Brain microvascular endothelial cell (primary cell): ENCODE measurements at regions not wholly inside any gene's neighbourhood (a gene's known extent, or its start where the extent isn't known, plus 50 kb on each side); places are given as distances from the start of the nearest gene placed in this dataset.

Source experiments
- DNase-seq: peaks from one replicate; pipeline ENCODE4 v3.0.0-alpha.2; 2020
- H3K27ac ChIP-seq: fragments of 250-450 bp; sonication (Bioruptor Pico); 2 replicates; pipeline ENCODE4 v1.5.1; 2020; ENCODE audit warnings: mild to moderate bottlenecking, moderate library complexity
- H3K27me3 ChIP-seq: fragments of 250-450 bp; sonication (Bioruptor Pico); replicated peaks from 2 replicates; pipeline ENCODE4 v1.5.1; 2020; ENCODE audit warnings: mild to moderate bottlenecking
- H3K36me3 ChIP-seq: fragments of 250-450 bp; sonication (Bioruptor Pico); replicated peaks from 2 replicates; pipeline ENCODE4 v1.5.1; 2020; ENCODE audit warnings: mild to moderate bottlenecking
- H3K4me3 ChIP-seq: 2 replicates; pipeline ENCODE4 v1.5.1; 2011; ENCODE audit warnings: low read depth, mild to moderate bottlenecking, control low read depth, low read length, moderate library complexity
- in situ Hi-C: cut with HindIII; loops from 2 replicates; pipeline ENCODE4 v1.10.0; 2017; ENCODE audit warnings: low sequenced_read_pairs, low pct_ligation_motif_present
- TF ChIP-seq, protein P1 (sequence below): IDR thresholded peaks from 2 replicates; pipeline ENCODE4 v1.5.1; 2011; ENCODE audit warnings: low read depth, mild to moderate bottlenecking, moderate library complexity, low read length, control low read depth, inconsistent platforms; ENCODE audit errors: missing control alignments

DNA sequence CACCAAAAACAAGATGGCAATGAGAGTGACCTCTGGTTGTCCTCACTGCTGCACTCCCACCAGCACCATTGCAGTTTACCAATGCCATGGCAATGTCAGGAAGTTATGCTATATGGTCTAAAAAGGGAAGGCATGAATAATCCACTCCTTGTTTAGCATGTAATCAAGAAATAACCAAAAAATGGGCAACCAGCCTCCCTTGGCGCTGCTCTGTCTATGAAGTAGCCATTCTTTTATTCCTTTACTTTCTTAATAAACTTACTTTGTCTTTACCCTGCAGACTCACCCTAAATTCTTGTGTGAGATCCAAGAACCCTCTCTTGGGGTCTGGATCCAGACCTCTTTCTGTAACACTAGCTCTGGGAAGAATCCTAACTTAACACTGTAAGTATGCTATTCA lies 127.4 kb upstream of the IFNE start:
- H3K27ac ChIP-seq, result no peak overlapping the region
- no peaks in the 10 kb centered on the region for H3K27me3 ChIP-seq
- in situ Hi-C loops, result no loop called here
- H3K36me3 ChIP-seq, result no peaks in the 10 kb centered on the region
- DNase-seq, result no peak
- H3K4me3 ChIP-seq, result no peak overlapping the region
- TF ChIP-seq, protein P1, sequence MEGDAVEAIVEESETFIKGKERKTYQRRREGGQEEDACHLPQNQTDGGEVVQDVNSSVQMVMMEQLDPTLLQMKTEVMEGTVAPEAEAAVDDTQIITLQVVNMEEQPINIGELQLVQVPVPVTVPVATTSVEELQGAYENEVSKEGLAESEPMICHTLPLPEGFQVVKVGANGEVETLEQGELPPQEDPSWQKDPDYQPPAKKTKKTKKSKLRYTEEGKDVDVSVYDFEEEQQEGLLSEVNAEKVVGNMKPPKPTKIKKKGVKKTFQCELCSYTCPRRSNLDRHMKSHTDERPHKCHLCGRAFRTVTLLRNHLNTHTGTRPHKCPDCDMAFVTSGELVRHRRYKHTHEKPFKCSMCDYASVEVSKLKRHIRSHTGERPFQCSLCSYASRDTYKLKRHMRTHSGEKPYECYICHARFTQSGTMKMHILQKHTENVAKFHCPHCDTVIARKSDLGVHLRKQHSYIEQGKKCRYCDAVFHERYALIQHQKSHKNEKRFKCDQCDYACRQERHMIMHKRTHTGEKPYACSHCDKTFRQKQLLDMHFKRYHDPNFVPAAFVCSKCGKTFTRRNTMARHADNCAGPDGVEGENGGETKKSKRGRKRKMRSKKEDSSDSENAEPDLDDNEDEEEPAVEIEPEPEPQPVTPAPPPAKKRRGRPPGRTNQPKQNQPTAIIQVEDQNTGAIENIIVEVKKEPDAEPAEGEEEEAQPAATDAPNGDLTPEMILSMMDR, result no peak

DNA sequence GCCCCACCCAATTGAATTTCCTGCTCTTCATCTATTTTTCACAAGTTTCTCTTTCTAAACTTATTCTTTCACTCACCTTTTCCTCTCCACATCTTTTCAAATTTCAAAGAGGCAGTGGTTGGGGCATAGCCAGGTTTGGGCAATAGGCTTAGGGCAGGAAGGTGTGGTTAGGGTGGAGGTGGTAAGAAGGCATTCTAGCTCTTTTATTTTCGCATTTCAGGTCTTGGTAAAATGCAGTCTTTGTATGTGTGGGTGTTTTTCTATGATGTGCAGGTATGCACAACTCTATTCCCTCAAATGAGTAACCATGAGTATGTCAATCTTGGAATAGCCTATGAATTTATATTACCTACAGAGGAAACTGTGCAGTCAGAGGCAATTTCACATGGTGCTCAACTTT lies 129.8 kb upstream of the IFNE start:
- H3K27ac ChIP-seq, result no peak overlapping the region

DNA sequence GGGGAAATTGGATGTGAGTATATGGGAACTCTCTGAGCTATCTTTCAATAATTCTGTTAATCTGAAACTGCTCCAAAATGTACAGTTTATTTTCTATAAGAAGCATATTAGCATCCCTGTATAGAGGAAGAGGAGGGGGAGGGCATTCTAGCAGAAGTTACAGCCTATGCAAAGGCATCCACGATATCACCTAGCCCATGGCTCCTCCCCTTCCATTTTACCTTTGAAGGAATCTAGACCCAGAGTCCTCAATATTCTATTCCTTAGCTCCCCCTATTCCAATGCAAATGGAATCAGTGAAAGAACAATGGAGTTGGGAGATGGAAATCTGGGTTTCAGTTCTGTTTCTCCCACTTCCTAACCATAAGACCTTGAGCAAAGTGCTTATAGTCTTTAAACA lies 132.9 kb upstream of the IFNE start:
- Histone ChIP-seq H3K4me3 (no peak overlapping the region), H3K27me3 (no peaks in the 10 kb centered on the region), H3K36me3 (no peaks in the 10 kb centered on the region), H3K27ac (no peak overlapping the region)
- TF ChIP-seq, protein P1, result no peak
- DNase-seq, result no peak
- in situ Hi-C loops, result no loop called here

More for the DNA sequence above, 129.8 kb upstream of the IFNE start:
- Histone ChIP-seq H3K36me3 (no peaks in the 10 kb centered on the region), H3K4me3 (no peak overlapping the region), H3K27me3 (no peaks in the 10 kb centered on the region)
- TF ChIP-seq, protein P1, result no peak
- no peak for DNase-seq
- in situ Hi-C loops, result no loop called here

DNA sequence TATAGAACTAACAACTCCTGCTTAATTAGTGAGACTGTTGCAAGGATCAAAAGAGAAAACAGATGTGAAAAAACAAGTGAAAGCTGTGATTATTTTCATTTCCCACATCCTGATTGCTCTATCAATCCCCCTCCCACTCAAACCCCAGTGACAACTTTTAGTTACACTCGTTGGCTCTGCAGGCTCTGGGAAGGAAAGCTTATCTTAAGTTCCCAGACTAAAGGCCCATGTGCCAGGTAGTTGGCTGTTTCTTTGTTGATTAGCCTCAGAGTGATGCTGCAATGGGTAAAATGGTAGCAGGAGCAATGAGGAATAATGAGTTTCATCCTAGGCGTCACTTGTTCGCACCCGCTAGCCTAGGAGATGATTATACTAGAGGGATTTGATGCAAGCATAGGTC lies 133.3 kb upstream of the IFNE start:
- TF ChIP-seq, protein P1, result no peak
- in situ Hi-C loops, result no loop called here
- Histone ChIP-seq H3K27me3 (no peaks in the 10 kb centered on the region), H3K4me3 (no peak overlapping the region), H3K36me3 (no peaks in the 10 kb centered on the region), H3K27ac (peak overlapping the region; percentile 83)
- DNase-seq, result no peak

DNA sequence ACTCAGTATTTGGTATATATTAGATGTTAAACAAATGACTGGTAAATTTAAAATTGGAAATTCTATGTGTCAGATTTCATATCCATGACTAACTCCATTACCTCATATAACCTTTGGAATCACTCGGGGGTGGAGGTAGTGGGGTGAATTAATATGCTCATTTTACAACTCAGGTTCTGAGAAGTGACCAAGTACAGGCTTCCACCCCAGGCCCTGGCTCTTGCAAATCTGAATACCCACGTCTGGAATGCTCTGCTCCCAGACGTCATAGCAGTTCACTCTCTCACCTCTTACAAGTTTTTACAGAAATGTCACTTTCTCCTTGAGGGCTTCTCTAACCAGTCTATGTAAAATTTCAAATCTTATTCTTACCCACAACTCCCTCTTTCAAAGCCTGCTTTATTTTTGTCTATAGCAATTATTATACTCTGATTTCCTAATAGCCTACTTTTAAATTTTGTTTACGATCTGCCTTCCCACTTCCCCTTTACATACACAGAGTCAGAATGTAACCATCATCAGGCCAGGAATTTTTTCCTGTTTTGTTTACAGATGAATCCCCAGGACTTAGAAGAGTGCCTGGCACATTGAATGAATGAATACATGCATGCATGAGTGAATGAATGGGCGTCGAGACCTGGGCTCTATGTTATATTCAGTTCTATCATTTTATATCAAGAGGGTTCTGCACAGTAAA lies 134.1 kb upstream of the IFNE start:
- Histone ChIP-seq H3K4me3 (no peak overlapping the region), H3K27ac (peak overlapping the region; percentile 83), H3K36me3 (no peaks in the 10 kb centered on the region), H3K27me3 (no peaks in the 10 kb centered on the region)
- in situ Hi-C loops, result no loop called here
- TF ChIP-seq, protein P1, result no peak
- DNase-seq, result peak; percentile 95
